ENCODE measurements at regions not wholly inside any gene's neighbourhood (a gene's known extent, or its start where the extent isn't known, plus 50 kb on each side); places are given as distances from the start of the nearest gene placed in this dataset.

- POLR2A ChIA-PET, result no interaction called here
- CTCF ChIA-PET, result no interaction called here
Observed at GRCh38 chr9:119501374-119501773, 132.1 kb upstream of the BRINP1 start.

GRCh38 chr9:119500072-119500771 lies 131.0 kb upstream of the BRINP1 start:
- TF ChIP-seq CTCF (IDR thresholded peaks at IDR 0.05; ENCODE audit: low read depth, low read length), result no peak
- no peak overlapping the region for H3K4me3 ChIP-seq (ENCODE audit: low read depth, low read length)
- H3K27ac ChIP-seq (ENCODE audit: low read depth, low read length), result no peak overlapping the region
- H3K9me3 ChIP-seq (ENCODE audit: control insufficient read depth, insufficient read depth, low read length), result peaks cover 12% of the 10 kb centered on the region; the same call in 1 of the 2 replicates
- POLR2A ChIA-PET, result no interaction called here
- DNase-seq (ENCODE audit: low read depth, low spot score), result no peak
- CTCF ChIA-PET, result no interaction called here
- H3K27me3 ChIP-seq (ENCODE audit: control insufficient read depth, insufficient read depth, low read length), result no peaks in the 10 kb centered on the region

More at GRCh38 chr9:119501374-119501773, 132.1 kb upstream of the BRINP1 start:
- no peak overlapping the region for H3K4me3 ChIP-seq (ENCODE audit: low read depth, low read length)
- H3K27ac ChIP-seq (ENCODE audit: low read depth, low read length), result no peak overlapping the region
- H3K27me3 ChIP-seq (ENCODE audit: control insufficient read depth, insufficient read depth, low read length), result no peaks in the 10 kb centered on the region
- DNase-seq (ENCODE audit: low read depth, low spot score), result no peak
- no peak for TF ChIP-seq CTCF (IDR thresholded peaks at IDR 0.05; ENCODE audit: low read depth, low read length)
- H3K9me3 ChIP-seq (ENCODE audit: control insufficient read depth, insufficient read depth, low read length), result peaks cover 12% of the 10 kb centered on the region; the same call in 1 of the 2 replicates

- no peak for TF ChIP-seq CTCF (IDR thresholded peaks at IDR 0.05; ENCODE audit: low read depth, low read length)
- DNase-seq (ENCODE audit: low read depth, low spot score), result no peak
- Histone ChIP-seq H3K4me3 (ENCODE audit: low read depth, low read length) (no peak overlapping the region), H3K27ac (ENCODE audit: low read depth, low read length) (no peak overlapping the region), H3K27me3 (ENCODE audit: control insufficient read depth, insufficient read depth, low read length) (no peaks in the 10 kb centered on the region), H3K9me3 (ENCODE audit: control insufficient read depth, insufficient read depth, low read length) (peaks cover under 1% of the 10 kb centered on the region)
- CTCF ChIA-PET, result no interaction called here
- POLR2A ChIA-PET, result no interaction called here
Observed at GRCh38 chr9:119487118-119487827, 118.0 kb upstream of the BRINP1 start.

GRCh38 chr9:119483153-119483552 lies 113.9 kb upstream of the BRINP1 start:
- ChIA-PET POLR2A (no interaction called here), CTCF (no interaction called here)
- DNase-seq (ENCODE audit: low read depth, low spot score), result no peak
- Histone ChIP-seq H3K27ac (ENCODE audit: low read depth, low read length) (no peak overlapping the region), H3K27me3 (ENCODE audit: control insufficient read depth, insufficient read depth, low read length) (no peaks in the 10 kb centered on the region), H3K9me3 (ENCODE audit: control insufficient read depth, insufficient read depth, low read length) (peaks cover 3% of the 10 kb centered on the region; the same call in 1 of the 2 replicates), H3K4me3 (ENCODE audit: low read depth, low read length) (no peak overlapping the region)
- TF ChIP-seq CTCF (IDR thresholded peaks at IDR 0.05; ENCODE audit: low read depth, low read length), result no peak

- Histone ChIP-seq H3K27ac (ENCODE audit: low read depth, low read length) (no peak overlapping the region), H3K9me3 (ENCODE audit: control insufficient read depth, insufficient read depth, low read length) (peaks cover 13% of the 10 kb centered on the region; the same call in 1 of the 2 replicates), H3K27me3 (ENCODE audit: control insufficient read depth, insufficient read depth, low read length) (no peaks in the 10 kb centered on the region), H3K4me3 (ENCODE audit: low read depth, low read length) (no peak overlapping the region)
- no peak for TF ChIP-seq CTCF (IDR thresholded peaks at IDR 0.05; ENCODE audit: low read depth, low read length)
- no peak for DNase-seq (ENCODE audit: low read depth, low spot score)
- ChIA-PET POLR2A (no interaction called here), CTCF (no interaction called here)
Observed at GRCh38 chr9:119477197-119477596, 108.0 kb upstream of the BRINP1 start.

All from AG04450 (cell line).